Lung (tissue), 11 donors: ENCODE measurements at regions not wholly inside any gene's neighbourhood (a gene's known extent, or its start where the extent isn't known, plus 50 kb on each side); places are given as distances from the start of the nearest gene placed in this dataset.

Experiments used
- ATAC-seq: fragments of 200-7000 bp; cut with Tn5 transposase; one replicate; pipeline ENCODE4 v1.9.1; 2020; ENCODE audit warnings: moderate number of reproducible peaks; ENCODE audit not compliant: insufficient read depth, low FRiP score
- DNase-seq, 3 donors: peaks; one replicate each; pipeline ENCODE4 v3.0.0-alpha.2; 2013 to 2017
- H3K27ac ChIP-seq, 2 donors: one replicate each; pipeline ENCODE4 v1.5.1; 2013; ENCODE audit warnings: mild to moderate bottlenecking in 2 of 2, moderate library complexity in 2 of 2, control low read depth in 1 of 2, inconsistent platforms in 1 of 2, low read depth in 1 of 2, low read length in 1 of 2
- H3K27me3 ChIP-seq, 3 donors: one replicate each; pipeline ENCODE4 v1.5.1; 2013; ENCODE audit warnings: low read length in 2 of 3; ENCODE audit not compliant: control insufficient read depth in 3 of 3, insufficient read depth in 3 of 3
- H3K36me3 ChIP-seq, 4 donors: one replicate each; pipeline ENCODE4 v1.5.1; 2013; ENCODE audit warnings: low read length in 4 of 4, mild to moderate bottlenecking in 1 of 4, moderate library complexity in 1 of 4; ENCODE audit not compliant: control insufficient read depth in 4 of 4, insufficient read depth in 4 of 4
- H3K4me1 ChIP-seq, 5 donors: one replicate each; pipeline ENCODE4 v1.5.1; 2013; ENCODE audit warnings: low read length in 5 of 5, mild to moderate bottlenecking in 2 of 5, moderate library complexity in 1 of 5; ENCODE audit not compliant: control insufficient read depth in 5 of 5, insufficient read depth in 5 of 5
- H3K4me3 ChIP-seq: one replicate; pipeline ENCODE4 v1.5.1; 2013; ENCODE audit warnings: mild to moderate bottlenecking, control low read depth, moderate library complexity
- H3K9ac ChIP-seq, 2 donors: one replicate each; pipeline ENCODE4 v1.5.1; 2013; ENCODE audit warnings: low read length in 2 of 2, control low read depth in 1 of 2; ENCODE audit not compliant: insufficient read depth in 1 of 2
- H3K9me3 ChIP-seq, 4 donors: one replicate each; pipeline ENCODE4 v1.5.1; 2013; ENCODE audit warnings: low read length in 3 of 4, mild to moderate bottlenecking in 1 of 4, moderate library complexity in 1 of 4; ENCODE audit not compliant: control insufficient read depth in 4 of 4, insufficient read depth in 3 of 4
- WGBS, 2 donors: extraction: QIAGEN DNeasy Blood & Tissue Kit; methylation state at CpG; one replicate each; pipeline ENCODE4 v1.1.7; 2013; 5-methylcytosine and 5-hydroxymethylcytosine counted together
- TF ChIP-seq, protein P1 (sequence below): IDR thresholded peaks from 2 replicates; pipeline ENCODE4 v1.5.1; 2012; ENCODE audit warnings: mild to moderate bottlenecking; ENCODE audit errors: control extremely low read depth, extremely low read depth
- donor health status: control.
- donor health status: control.
- donor health status: Bipolar disorder and iron deficiency.
- donor health status: healthy.
- donor health status: DM: yes; HTN: yes; CAD: no.

DNA sequence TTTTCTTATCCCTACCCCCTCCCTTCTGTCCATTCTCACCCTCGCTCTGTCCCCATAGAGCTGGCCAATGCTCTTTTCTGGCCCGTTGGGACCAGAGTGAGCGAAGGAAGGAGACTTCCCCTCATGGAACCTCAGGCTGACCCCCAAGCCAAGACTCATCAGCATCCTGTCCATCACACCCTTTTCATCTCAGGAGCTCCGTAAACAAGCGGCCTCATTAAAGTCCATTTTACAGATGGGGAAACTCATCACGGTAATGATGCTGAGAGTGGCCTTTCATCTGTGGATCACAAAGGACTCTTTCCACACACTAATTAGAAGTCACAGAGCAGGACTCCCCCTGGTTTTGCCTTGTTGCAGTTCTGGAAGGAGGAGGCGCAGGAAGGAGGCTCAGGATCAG, 67.4 kb upstream of the SLC34A2 start:
- DNase-seq = no peak
- WGBS, 2 donors = 83 to 84% methylated on average over 7 of the region's 7 CpGs
- Histone ChIP-seq H3K36me3 (no peaks in the 10 kb centered on the region), H3K27me3 (no peaks in the 10 kb centered on the region), H3K4me3 (no peak overlapping the region), H3K4me1 (no peaks in the 10 kb centered on the region), H3K9me3 (peaks cover 0 to 2% (median 0%) of the 10 kb centered on the region in 4 donors), H3K9ac (no peak overlapping the region), H3K27ac (no peak overlapping the region)
- no peak for ATAC-seq
- TF ChIP-seq, protein P1, sequence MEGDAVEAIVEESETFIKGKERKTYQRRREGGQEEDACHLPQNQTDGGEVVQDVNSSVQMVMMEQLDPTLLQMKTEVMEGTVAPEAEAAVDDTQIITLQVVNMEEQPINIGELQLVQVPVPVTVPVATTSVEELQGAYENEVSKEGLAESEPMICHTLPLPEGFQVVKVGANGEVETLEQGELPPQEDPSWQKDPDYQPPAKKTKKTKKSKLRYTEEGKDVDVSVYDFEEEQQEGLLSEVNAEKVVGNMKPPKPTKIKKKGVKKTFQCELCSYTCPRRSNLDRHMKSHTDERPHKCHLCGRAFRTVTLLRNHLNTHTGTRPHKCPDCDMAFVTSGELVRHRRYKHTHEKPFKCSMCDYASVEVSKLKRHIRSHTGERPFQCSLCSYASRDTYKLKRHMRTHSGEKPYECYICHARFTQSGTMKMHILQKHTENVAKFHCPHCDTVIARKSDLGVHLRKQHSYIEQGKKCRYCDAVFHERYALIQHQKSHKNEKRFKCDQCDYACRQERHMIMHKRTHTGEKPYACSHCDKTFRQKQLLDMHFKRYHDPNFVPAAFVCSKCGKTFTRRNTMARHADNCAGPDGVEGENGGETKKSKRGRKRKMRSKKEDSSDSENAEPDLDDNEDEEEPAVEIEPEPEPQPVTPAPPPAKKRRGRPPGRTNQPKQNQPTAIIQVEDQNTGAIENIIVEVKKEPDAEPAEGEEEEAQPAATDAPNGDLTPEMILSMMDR = no peak

DNA sequence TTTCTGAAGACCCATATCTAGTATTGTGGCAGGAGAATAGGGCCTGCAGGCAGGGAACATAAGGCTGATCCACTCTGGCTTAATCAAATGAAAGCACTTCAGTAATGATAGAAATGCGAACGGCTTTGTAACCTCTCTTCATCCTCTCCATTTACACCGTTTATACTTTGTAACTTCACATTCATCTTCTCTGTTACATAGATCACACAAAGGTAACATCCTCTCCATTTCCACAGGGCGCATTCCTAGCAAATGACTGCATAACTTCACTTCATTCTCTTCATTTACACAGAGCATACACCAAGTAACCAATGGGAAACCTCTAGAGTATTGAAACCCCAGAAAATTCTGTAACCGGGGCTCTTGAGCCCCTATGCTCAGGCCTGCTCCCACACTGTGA, 65.5 kb upstream of the SLC34A2 start:
- H3K36me3 ChIP-seq = no peaks in the 10 kb centered on the region
- H3K4me3 ChIP-seq = no peak overlapping the region
- no peaks in the 10 kb centered on the region for H3K4me1 ChIP-seq
- H3K9me3 ChIP-seq = peaks cover 0 to 2% (median 0%) of the 10 kb centered on the region in 4 donors
- no peak for DNase-seq
- TF ChIP-seq, protein P1 = no peak
- no peak overlapping the region for H3K27ac ChIP-seq
- no peaks in the 10 kb centered on the region for H3K27me3 ChIP-seq
- H3K9ac ChIP-seq = no peak overlapping the region
- WGBS, 2 donors = 77 to 84% methylated on average over 5 of the region's 5 CpGs
- no peak for ATAC-seq

DNA sequence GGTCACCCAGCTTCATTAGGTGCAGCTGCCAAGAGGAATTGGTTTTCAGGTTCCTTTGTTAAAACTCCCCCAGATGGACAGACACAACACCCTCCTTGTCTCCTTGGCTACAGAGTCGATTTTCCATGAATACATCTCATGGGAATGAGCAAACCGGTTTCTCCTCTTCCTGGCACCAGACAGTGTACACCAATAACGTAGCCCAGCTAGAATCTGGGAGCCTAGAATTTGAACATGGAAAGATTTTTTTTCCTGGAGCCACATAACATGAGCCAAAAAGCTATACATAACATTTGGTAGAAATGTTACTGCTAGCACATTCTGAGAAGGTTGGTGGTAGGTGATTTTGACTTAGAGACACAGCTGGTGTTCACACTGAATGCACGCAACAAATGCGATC, 62.9 kb upstream of the SLC34A2 start:
- Histone ChIP-seq H3K27ac (no peak overlapping the region), H3K36me3 (no peaks in the 10 kb centered on the region), H3K4me3 (no peak overlapping the region), H3K27me3 (no peaks in the 10 kb centered on the region), H3K4me1 (no peaks in the 10 kb centered on the region), H3K9ac (no peak overlapping the region), H3K9me3 (peaks cover 0 to 8% (median 2%) of the 10 kb centered on the region in 4 donors)
- DNase-seq (peak in 1 of 3 donors; percentile 10), ATAC-seq (no peak)
- TF ChIP-seq, protein P1 = no peak
- WGBS, 2 donors = 74 to 86% methylated on average over 5 of the region's 5 CpGs
